HEK293 (cell line): ENCODE measurements at regions not wholly inside any gene's neighbourhood (a gene's known extent, or its start where the extent isn't known, plus 50 kb on each side); places are given as distances from the start of the nearest gene placed in this dataset.

Experiments
- GLI4 ChIP-seq: fragments of 450-650 bp; formaldehyde crosslinking; IDR thresholded peaks from 2 replicates; pipeline ENCODE4 v1.5.1; 2016; ENCODE audit warnings: missing biosample characterization, missing genetic modification characterization
- SP2 ChIP-seq: fragments of 450-650 bp; formaldehyde crosslinking; IDR thresholded peaks from 2 replicates; pipeline ENCODE4 v1.5.1; 2016; ENCODE audit warnings: missing biosample characterization, missing genetic modification characterization
- ZNF184 ChIP-seq: fragments of 450-650 bp; IDR thresholded peaks from 2 replicates; pipeline ENCODE4 v1.5.1; 2018; ENCODE audit warnings: missing biosample characterization, mild to moderate bottlenecking, missing genetic modification characterization
- ZNF654 ChIP-seq: fragments of 450-650 bp; formaldehyde crosslinking; IDR thresholded peaks from 2 replicates; pipeline ENCODE4 v1.5.1; 2016; ENCODE audit warnings: low read depth, missing biosample characterization, missing genetic modification characterization
- ZNF830 ChIP-seq: fragments of 450-650 bp; IDR thresholded peaks from 2 replicates; pipeline ENCODE4 v1.5.0; 2018; ENCODE audit warnings: missing biosample characterization, missing genetic modification characterization, low read depth, mild to moderate bottlenecking, moderate library complexity
- TF ChIP-seq, protein P1 (sequence below): fragments of 450-650 bp; formaldehyde crosslinking; IDR thresholded peaks from 2 replicates; pipeline ENCODE4 v1.5.1; 2016; ENCODE audit warnings: missing biosample characterization, missing genetic modification characterization
- TF ChIP-seq, protein P2 (sequence below): fragments of 450-650 bp; formaldehyde crosslinking; IDR thresholded peaks from 2 replicates; pipeline ENCODE4 v1.5.1; 2016; ENCODE audit warnings: missing biosample characterization, missing genetic modification characterization
- TF ChIP-seq, protein P3 (sequence below): fragments of 450-650 bp; formaldehyde crosslinking; IDR thresholded peaks from 2 replicates; pipeline ENCODE4 v1.5.1; 2016; ENCODE audit warnings: missing biosample characterization, missing genetic modification characterization, low read depth
- TF ChIP-seq, protein P4 (sequence below): fragments of 450-650 bp; formaldehyde crosslinking; IDR thresholded peaks from 2 replicates; pipeline ENCODE4 v1.5.1; 2016; ENCODE audit warnings: missing biosample characterization, missing genetic modification characterization
- TF ChIP-seq, protein P5 (sequence below): fragments of 450-650 bp; formaldehyde crosslinking; IDR thresholded peaks from 2 replicates; pipeline ENCODE4 v1.5.1; 2016; ENCODE audit warnings: missing biosample characterization, missing genetic modification characterization, borderline replicate concordance

DNA sequence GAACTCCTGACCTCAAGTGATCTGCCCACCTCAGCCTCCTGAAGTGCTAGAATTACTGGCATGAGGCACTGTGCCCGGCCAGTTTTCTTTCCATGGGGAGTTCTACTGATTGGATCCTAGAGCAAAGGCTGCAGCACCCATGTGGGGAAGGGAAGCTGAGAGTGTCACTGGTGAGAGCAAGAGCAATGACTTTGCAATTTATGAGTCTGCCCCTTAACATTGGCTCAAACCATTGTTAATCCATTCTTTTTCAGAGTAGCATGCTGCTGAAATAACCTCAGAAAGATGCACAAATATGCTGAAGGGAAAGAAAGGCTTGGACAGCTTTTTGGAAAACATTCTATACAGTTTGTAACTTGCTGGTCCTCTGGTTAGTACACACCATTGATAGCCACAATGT, 116.4 kb upstream of the PPARGC1A start:
- TF ChIP-seq, protein P1, sequence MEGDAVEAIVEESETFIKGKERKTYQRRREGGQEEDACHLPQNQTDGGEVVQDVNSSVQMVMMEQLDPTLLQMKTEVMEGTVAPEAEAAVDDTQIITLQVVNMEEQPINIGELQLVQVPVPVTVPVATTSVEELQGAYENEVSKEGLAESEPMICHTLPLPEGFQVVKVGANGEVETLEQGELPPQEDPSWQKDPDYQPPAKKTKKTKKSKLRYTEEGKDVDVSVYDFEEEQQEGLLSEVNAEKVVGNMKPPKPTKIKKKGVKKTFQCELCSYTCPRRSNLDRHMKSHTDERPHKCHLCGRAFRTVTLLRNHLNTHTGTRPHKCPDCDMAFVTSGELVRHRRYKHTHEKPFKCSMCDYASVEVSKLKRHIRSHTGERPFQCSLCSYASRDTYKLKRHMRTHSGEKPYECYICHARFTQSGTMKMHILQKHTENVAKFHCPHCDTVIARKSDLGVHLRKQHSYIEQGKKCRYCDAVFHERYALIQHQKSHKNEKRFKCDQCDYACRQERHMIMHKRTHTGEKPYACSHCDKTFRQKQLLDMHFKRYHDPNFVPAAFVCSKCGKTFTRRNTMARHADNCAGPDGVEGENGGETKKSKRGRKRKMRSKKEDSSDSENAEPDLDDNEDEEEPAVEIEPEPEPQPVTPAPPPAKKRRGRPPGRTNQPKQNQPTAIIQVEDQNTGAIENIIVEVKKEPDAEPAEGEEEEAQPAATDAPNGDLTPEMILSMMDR (tag by site-specific recombination) = no peak
- TF ChIP-seq ZNF830 (tag by site-specific recombination) (no peak), ZNF654 (tag by site-specific recombination) (no peak), GLI4 (tag by site-specific recombination) (no peak), SP2 (no peak), ZNF184 (no peak)
- TF ChIP-seq, protein P2, sequence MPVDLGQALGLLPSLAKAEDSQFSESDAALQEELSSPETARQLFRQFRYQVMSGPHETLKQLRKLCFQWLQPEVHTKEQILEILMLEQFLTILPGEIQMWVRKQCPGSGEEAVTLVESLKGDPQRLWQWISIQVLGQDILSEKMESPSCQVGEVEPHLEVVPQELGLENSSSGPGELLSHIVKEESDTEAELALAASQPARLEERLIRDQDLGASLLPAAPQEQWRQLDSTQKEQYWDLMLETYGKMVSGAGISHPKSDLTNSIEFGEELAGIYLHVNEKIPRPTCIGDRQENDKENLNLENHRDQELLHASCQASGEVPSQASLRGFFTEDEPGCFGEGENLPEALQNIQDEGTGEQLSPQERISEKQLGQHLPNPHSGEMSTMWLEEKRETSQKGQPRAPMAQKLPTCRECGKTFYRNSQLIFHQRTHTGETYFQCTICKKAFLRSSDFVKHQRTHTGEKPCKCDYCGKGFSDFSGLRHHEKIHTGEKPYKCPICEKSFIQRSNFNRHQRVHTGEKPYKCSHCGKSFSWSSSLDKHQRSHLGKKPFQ = no peak
- TF ChIP-seq, protein P3, sequence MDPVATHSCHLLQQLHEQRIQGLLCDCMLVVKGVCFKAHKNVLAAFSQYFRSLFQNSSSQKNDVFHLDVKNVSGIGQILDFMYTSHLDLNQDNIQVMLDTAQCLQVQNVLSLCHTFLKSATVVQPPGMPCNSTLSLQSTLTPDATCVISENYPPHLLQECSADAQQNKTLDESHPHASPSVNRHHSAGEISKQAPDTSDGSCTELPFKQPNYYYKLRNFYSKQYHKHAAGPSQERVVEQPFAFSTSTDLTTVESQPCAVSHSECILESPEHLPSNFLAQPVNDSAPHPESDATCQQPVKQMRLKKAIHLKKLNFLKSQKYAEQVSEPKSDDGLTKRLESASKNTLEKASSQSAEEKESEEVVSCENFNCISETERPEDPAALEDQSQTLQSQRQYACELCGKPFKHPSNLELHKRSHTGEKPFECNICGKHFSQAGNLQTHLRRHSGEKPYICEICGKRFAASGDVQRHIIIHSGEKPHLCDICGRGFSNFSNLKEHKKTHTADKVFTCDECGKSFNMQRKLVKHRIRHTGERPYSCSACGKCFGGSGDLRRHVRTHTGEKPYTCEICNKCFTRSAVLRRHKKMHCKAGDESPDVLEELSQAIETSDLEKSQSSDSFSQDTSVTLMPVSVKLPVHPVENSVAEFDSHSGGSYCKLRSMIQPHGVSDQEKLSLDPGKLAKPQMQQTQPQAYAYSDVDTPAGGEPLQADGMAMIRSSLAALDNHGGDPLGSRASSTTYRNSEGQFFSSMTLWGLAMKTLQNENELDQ (tag by site-specific recombination) = no peak
- TF ChIP-seq, protein P4, sequence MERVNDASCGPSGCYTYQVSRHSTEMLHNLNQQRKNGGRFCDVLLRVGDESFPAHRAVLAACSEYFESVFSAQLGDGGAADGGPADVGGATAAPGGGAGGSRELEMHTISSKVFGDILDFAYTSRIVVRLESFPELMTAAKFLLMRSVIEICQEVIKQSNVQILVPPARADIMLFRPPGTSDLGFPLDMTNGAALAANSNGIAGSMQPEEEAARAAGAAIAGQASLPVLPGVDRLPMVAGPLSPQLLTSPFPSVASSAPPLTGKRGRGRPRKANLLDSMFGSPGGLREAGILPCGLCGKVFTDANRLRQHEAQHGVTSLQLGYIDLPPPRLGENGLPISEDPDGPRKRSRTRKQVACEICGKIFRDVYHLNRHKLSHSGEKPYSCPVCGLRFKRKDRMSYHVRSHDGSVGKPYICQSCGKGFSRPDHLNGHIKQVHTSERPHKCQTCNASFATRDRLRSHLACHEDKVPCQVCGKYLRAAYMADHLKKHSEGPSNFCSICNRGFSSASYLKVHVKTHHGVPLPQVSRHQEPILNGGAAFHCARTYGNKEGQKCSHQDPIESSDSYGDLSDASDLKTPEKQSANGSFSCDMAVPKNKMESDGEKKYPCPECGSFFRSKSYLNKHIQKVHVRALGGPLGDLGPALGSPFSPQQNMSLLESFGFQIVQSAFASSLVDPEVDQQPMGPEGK (tag by site-specific recombination) = no peak
- TF ChIP-seq, protein P5, sequence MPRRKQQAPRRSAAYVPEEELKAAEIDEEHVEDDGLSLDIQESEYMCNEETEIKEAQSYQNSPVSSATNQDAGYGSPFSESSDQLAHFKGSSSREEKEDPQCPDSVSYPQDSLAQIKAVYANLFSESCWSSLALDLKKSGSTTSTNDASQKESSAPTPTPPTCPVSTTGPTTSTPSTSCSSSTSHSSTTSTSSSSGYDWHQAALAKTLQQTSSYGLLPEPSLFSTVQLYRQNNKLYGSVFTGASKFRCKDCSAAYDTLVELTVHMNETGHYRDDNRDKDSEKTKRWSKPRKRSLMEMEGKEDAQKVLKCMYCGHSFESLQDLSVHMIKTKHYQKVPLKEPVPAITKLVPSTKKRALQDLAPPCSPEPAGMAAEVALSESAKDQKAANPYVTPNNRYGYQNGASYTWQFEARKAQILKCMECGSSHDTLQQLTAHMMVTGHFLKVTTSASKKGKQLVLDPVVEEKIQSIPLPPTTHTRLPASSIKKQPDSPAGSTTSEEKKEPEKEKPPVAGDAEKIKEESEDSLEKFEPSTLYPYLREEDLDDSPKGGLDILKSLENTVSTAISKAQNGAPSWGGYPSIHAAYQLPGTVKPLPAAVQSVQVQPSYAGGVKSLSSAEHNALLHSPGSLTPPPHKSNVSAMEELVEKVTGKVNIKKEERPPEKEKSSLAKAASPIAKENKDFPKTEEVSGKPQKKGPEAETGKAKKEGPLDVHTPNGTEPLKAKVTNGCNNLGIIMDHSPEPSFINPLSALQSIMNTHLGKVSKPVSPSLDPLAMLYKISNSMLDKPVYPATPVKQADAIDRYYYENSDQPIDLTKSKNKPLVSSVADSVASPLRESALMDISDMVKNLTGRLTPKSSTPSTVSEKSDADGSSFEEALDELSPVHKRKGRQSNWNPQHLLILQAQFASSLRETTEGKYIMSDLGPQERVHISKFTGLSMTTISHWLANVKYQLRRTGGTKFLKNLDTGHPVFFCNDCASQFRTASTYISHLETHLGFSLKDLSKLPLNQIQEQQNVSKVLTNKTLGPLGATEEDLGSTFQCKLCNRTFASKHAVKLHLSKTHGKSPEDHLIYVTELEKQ (tag by site-specific recombination) = no peak
